ENCODE measurements at regions not wholly inside any gene's neighbourhood (a gene's known extent, or its start where the extent isn't known, plus 50 kb on each side); places are given as distances from the start of the nearest gene placed in this dataset.
"Not testable (repeated sequence)": the region's sequence is repeated elsewhere in the genome, so short reads cannot be mapped to it uniquely, and the experiment has no call there.

DNA sequence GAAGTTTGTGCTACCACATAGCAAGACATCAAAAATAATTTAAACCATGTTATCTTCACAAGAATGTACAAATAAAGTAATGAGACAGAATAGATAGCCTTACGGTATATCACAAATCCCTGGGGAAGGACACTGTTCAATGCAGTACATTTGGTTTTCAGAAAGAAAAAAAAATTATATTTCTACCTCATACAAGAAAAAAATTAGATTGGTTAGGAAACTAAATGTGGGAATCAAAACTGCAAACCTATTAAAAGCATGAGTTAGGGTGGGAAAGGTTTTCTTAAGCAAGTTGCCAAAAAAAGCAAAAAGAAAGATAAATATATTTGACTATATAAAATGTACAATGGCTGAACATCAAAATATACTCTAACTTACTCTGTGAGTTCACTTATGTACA, 201.9 kb upstream of the NREP start:
- TF ChIP-seq, protein P1, sequence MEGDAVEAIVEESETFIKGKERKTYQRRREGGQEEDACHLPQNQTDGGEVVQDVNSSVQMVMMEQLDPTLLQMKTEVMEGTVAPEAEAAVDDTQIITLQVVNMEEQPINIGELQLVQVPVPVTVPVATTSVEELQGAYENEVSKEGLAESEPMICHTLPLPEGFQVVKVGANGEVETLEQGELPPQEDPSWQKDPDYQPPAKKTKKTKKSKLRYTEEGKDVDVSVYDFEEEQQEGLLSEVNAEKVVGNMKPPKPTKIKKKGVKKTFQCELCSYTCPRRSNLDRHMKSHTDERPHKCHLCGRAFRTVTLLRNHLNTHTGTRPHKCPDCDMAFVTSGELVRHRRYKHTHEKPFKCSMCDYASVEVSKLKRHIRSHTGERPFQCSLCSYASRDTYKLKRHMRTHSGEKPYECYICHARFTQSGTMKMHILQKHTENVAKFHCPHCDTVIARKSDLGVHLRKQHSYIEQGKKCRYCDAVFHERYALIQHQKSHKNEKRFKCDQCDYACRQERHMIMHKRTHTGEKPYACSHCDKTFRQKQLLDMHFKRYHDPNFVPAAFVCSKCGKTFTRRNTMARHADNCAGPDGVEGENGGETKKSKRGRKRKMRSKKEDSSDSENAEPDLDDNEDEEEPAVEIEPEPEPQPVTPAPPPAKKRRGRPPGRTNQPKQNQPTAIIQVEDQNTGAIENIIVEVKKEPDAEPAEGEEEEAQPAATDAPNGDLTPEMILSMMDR (conservative IDR thresholded peaks at IDR 0.05), result no peak
- Mint-ChIP-seq H3K36me3 (ENCODE audit: low read depth) (no peaks in the 10 kb centered on the region), H3K4me1 (no peaks in the 10 kb centered on the region), H3K4me3 (no peak overlapping the region), H3K27me3 (ENCODE audit: low read depth) (no peaks in the 10 kb centered on the region), H3K9me3 (no peaks in the 10 kb centered on the region), H3K27ac (ENCODE audit: unreplicated experiment) (no peak overlapping the region)
- no peak for DNase-seq (ENCODE audit: low read depth, low spot score)

DNA sequence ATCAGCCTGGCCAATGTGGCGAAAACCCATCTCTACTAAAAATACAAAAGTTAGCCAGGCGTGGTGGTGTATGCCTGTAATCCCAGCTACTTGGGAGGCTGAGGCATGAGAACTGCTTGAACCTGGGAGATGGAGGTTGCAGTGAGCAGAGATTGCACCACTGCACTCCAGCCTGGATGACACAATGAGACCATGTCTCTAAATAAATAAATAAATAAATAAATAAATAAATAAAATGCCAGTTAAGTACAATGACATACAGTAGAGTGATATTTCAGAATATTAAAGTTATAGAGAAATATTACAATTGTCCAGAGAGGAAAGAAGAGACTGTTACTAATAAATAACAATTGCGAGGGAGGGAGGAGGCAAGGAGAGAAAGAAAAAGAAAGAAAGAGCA, 199.8 kb upstream of the NREP start:
- not testable (repeated sequence) for H3K27me3 Mint-ChIP-seq (ENCODE audit: low read depth); H3K4me1 Mint-ChIP-seq; H3K27ac Mint-ChIP-seq (ENCODE audit: unreplicated experiment); H3K36me3 Mint-ChIP-seq (ENCODE audit: low read depth); DNase-seq (ENCODE audit: low read depth, low spot score); H3K9me3 Mint-ChIP-seq; H3K4me3 Mint-ChIP-seq

GRCh38 chr5:111954516-111955395, 197.8 kb upstream of the NREP start:
- Mint-ChIP-seq H3K27ac (ENCODE audit: unreplicated experiment) (no peak overlapping the region), H3K9me3 (no peaks in the 10 kb centered on the region), H3K27me3 (ENCODE audit: low read depth) (no peaks in the 10 kb centered on the region), H3K4me1 (no peaks in the 10 kb centered on the region), H3K4me3 (no peak overlapping the region), H3K36me3 (ENCODE audit: low read depth) (no peaks in the 10 kb centered on the region)
- TF ChIP-seq, protein P1 (conservative IDR thresholded peaks at IDR 0.05), result no peak
- no peak for DNase-seq (ENCODE audit: low read depth, low spot score)

DNA sequence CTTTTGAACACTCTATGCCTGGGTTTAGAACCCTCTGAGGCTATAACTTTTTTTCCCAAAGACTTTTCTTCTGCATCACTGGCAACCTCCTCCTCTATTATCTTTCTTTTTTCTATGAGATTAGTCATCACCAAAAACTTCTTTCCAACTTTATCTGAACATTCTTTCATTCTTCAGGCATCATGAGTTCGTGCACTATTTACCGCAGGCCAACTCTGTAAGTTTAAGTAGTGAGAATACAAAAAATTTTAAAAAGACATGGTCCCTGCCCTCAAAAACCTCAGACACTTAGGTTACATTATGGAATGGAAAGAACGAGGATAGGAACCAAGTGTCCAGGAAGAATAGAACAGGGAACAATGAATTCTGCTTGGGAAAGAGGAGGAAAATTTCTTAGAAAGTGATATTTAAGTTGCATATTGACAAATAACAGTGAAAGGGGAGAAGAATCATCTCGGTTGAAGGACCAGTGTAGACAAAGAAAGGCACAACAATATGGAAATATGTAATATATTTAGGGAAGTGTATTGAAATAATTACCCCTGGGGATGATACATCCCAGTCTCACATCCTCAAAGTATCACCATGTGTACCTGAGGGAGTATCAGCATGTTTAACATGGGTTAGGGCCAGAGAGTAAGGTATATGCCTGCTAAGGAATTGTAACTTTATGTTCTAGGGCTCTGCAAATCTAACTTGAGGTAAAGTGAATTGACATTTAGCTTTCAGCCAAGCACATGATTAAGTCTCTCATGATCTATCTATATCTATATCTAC, 196.5 kb upstream of the NREP start:
- Mint-ChIP-seq H3K36me3 (ENCODE audit: low read depth) (no peaks in the 10 kb centered on the region), H3K27me3 (ENCODE audit: low read depth) (no peaks in the 10 kb centered on the region), H3K4me1 (no peaks in the 10 kb centered on the region), H3K9me3 (no peaks in the 10 kb centered on the region), H3K27ac (ENCODE audit: unreplicated experiment) (no peak overlapping the region), H3K4me3 (no peak overlapping the region)
- TF ChIP-seq, protein P1 (conservative IDR thresholded peaks at IDR 0.05), result no peak
- no peak for DNase-seq (ENCODE audit: low read depth, low spot score)

- TF ChIP-seq, protein P1 (conservative IDR thresholded peaks at IDR 0.05), result no peak
- Mint-ChIP-seq H3K27me3 (ENCODE audit: low read depth) (no peaks in the 10 kb centered on the region), H3K9me3 (no peaks in the 10 kb centered on the region), H3K27ac (ENCODE audit: unreplicated experiment) (no peak overlapping the region), H3K4me3 (no peak overlapping the region), H3K36me3 (ENCODE audit: low read depth) (no peaks in the 10 kb centered on the region), H3K4me1 (no peaks in the 10 kb centered on the region)
- no peak for DNase-seq (ENCODE audit: low read depth, low spot score)
Measured at GRCh38 chr5:111952555-111952954, 195.6 kb upstream of the NREP start.

GRCh38 chr5:111950660-111951059, 193.7 kb upstream of the NREP start:
- H3K27ac Mint-ChIP-seq (ENCODE audit: unreplicated experiment), result no peak overlapping the region
- no peaks in the 10 kb centered on the region for H3K27me3 Mint-ChIP-seq (ENCODE audit: low read depth)
- DNase-seq (ENCODE audit: low read depth, low spot score), result no peak
- no peaks in the 10 kb centered on the region for H3K4me1 Mint-ChIP-seq
- no peak overlapping the region for H3K4me3 Mint-ChIP-seq
- TF ChIP-seq, protein P1 (conservative IDR thresholded peaks at IDR 0.05), result no peak
- no peaks in the 10 kb centered on the region for H3K9me3 Mint-ChIP-seq
- H3K36me3 Mint-ChIP-seq (ENCODE audit: low read depth), result no peaks in the 10 kb centered on the region
